WI38 (cell line): ENCODE measurements at regions not wholly inside any gene's neighbourhood (a gene's known extent, or its start where the extent isn't known, plus 50 kb on each side); places are given as distances from the start of the nearest gene placed in this dataset.
A peak's percentile ranks its signal among the peaks of the same experiment; 100 is the strongest.

Source experiments
- H3K4me3 ChIP-seq: 2 replicates; pipeline ENCODE4 v1.5.1; 2011; ENCODE audit warnings: low read depth, mild to moderate bottlenecking, control low read depth, low read length
- TF ChIP-seq, protein P1 (sequence below): IDR thresholded peaks from 2 replicates; pipeline ENCODE4 v1.5.1; 2012; ENCODE audit warnings: low read depth, mild to moderate bottlenecking, control low read depth, low read length

DNA sequence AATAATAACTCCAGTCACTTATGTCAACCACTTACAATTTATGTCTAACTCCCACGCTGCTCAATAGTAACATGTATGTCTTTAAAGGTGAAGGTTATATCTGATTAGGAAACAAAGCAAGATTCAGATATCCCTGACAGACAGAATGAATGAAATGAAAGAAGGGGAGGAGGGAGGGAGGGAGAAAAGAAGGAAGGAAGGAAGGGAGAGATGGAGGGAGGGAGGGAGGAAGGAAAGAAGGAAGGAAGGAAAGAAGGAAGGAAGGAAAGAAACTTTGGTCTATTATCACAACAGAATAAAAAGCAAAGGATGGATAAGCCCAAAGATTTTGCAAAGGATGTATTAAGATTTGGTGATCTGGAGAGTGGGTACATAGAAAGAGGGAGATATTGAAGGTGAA is 433.3 kb downstream of the PRKD1 start:
- TF ChIP-seq, protein P1, sequence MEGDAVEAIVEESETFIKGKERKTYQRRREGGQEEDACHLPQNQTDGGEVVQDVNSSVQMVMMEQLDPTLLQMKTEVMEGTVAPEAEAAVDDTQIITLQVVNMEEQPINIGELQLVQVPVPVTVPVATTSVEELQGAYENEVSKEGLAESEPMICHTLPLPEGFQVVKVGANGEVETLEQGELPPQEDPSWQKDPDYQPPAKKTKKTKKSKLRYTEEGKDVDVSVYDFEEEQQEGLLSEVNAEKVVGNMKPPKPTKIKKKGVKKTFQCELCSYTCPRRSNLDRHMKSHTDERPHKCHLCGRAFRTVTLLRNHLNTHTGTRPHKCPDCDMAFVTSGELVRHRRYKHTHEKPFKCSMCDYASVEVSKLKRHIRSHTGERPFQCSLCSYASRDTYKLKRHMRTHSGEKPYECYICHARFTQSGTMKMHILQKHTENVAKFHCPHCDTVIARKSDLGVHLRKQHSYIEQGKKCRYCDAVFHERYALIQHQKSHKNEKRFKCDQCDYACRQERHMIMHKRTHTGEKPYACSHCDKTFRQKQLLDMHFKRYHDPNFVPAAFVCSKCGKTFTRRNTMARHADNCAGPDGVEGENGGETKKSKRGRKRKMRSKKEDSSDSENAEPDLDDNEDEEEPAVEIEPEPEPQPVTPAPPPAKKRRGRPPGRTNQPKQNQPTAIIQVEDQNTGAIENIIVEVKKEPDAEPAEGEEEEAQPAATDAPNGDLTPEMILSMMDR = no peak
- no peak overlapping the region for H3K4me3 ChIP-seq

DNA sequence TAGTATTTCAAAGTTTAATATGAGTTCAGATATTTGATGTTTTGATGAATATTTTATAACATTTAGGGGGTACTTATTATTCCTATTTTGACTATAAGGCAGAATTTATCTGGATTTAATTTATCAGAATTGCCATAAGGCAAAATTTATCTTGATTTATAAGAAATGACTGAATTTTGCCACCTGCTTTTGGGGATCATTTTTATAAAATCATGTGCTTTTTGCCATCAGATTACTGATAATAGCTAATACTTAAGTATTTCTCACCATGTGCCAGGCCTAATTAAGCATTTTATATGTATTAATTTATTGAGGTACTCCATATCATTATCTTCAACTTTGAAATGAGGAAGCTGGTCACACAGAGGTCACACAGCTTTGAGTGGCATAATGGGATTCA is 423.7 kb downstream of the PRKD1 start:
- TF ChIP-seq, protein P1 = no peak
- no peak overlapping the region for H3K4me3 ChIP-seq

DNA sequence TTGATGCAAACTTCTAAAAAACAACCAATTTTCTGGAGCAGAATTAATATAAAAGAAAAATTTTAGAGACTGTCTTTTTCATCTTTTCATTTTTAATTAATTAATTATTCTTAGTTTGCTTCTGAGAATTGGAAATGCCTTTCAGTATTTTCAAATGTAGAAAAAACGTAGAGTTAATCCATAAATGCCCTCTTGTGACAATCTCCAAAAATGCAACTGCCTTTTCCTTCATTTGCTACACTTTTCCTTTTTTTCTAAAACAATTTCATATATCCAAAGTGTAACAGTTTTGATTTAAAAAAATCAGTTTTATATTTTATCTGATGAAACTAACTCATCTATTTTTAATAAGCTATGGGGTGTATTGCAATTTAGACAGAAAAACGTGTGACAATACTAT is 409.3 kb downstream of the PRKD1 start:
- no peak overlapping the region for H3K4me3 ChIP-seq
- TF ChIP-seq, protein P1 = peak; percentile 6; the same call in 1 of the 2 replicates

DNA sequence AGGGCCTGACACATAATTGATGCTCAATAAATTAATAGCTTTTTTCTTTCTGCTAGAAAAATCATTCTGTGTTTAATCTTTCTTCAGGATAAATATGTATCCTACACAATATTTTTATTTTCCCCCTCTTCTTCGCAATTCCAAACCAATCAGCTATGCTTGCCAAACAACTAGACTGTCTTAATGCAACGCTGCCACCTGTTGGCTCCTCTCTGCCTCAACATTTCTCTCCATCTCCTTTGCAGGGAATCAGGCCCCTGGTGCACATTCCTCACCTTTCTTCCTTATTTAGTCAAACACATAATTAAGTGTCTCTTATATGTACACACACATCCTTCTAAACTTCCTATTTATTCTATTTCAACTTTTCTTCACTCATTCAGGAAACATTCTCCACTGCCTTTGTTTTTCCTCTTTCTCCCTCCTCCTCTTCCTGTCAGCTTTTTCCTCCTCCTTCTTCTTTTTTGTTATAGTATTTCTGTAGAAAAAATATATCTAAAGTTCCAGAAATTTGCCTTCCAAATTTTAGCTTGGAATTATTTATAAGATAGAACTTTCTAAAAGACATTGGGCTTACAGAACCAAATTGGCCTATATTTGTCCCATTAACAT is 406.0 kb downstream of the PRKD1 start:
- TF ChIP-seq, protein P1 = peak; percentile 34
- H3K4me3 ChIP-seq = no peak overlapping the region
